ENCODE measurements at regions not wholly inside any gene's neighbourhood (a gene's known extent, or its start where the extent isn't known, plus 50 kb on each side); places are given as distances from the start of the nearest gene placed in this dataset.

- no peaks in the 10 kb centered on the region for H3K27me3 ChIP-seq
- no peak for DNase-seq (ENCODE audit: low read depth in 1 of 2, low spot score in 1 of 2)
- TF ChIP-seq CTCF (IDR thresholded peaks at IDR 0.05; ENCODE audit: low read depth, low read length) = no peak
- H3K4me1 ChIP-seq (ENCODE audit: low read depth) = peaks cover 11% of the 10 kb centered on the region
- peak overlapping the region; percentile 89 for H3K27ac ChIP-seq
- H3K36me3 ChIP-seq = no peaks in the 10 kb centered on the region
- H3K4me3 ChIP-seq = peak overlapping the region; percentile 42
- peaks cover 3% of the 10 kb centered on the region for H3K9me3 ChIP-seq (ENCODE audit: low read depth)
These were observed 211.5 kb upstream of the MID1 start for GRCh38 chrX:10831716-10832502.

- Histone ChIP-seq H3K4me1 (ENCODE audit: low read depth) (peaks cover 11% of the 10 kb centered on the region), H3K27me3 (no peaks in the 10 kb centered on the region), H3K4me3 (peak overlapping the region; percentile 42), H3K36me3 (no peaks in the 10 kb centered on the region), H3K9me3 (ENCODE audit: low read depth) (peaks cover 3% of the 10 kb centered on the region), H3K27ac (peak overlapping the region; percentile 89)
- no peak for TF ChIP-seq CTCF (IDR thresholded peaks at IDR 0.05; ENCODE audit: low read depth, low read length)
- peak; percentile 24 to 73 for DNase-seq (ENCODE audit: low read depth in 1 of 2, low spot score in 1 of 2)
These were observed 213.1 kb upstream of the MID1 start for GRCh38 chrX:10833299-10834169.

GRCh38 chrX:10841579-10841978 lies 221.2 kb upstream of the MID1 start:
- TF ChIP-seq CTCF (IDR thresholded peaks at IDR 0.05; ENCODE audit: low read depth, low read length) = no peak
- Histone ChIP-seq H3K4me3 (no peak overlapping the region), H3K36me3 (no peaks in the 10 kb centered on the region), H3K27ac (no peak overlapping the region), H3K27me3 (no peaks in the 10 kb centered on the region), H3K9me3 (ENCODE audit: low read depth) (peaks cover 3% of the 10 kb centered on the region), H3K4me1 (ENCODE audit: low read depth) (peaks cover 17% of the 10 kb centered on the region)
- DNase-seq (ENCODE audit: low read depth in 1 of 2, low spot score in 1 of 2) = peak in 1 of 2 donors; percentile 69

GRCh38 chrX:10842646-10843045 lies 222.3 kb upstream of the MID1 start:
- no peak for TF ChIP-seq CTCF (IDR thresholded peaks at IDR 0.05; ENCODE audit: low read depth, low read length)
- Histone ChIP-seq H3K27ac (no peak overlapping the region), H3K4me3 (no peak overlapping the region), H3K4me1 (ENCODE audit: low read depth) (peaks cover 17% of the 10 kb centered on the region), H3K36me3 (no peaks in the 10 kb centered on the region), H3K9me3 (ENCODE audit: low read depth) (peaks cover 3% of the 10 kb centered on the region), H3K27me3 (no peaks in the 10 kb centered on the region)
- DNase-seq (ENCODE audit: low read depth in 1 of 2, low spot score in 1 of 2) = no peak

GRCh38 chrX:10847333-10847732 lies 226.9 kb upstream of the MID1 start:
- H3K4me3 ChIP-seq = no peak overlapping the region
- no peaks in the 10 kb centered on the region for H3K27me3 ChIP-seq
- H3K9me3 ChIP-seq (ENCODE audit: low read depth) = no peaks in the 10 kb centered on the region
- H3K4me1 ChIP-seq (ENCODE audit: low read depth) = peaks cover 7% of the 10 kb centered on the region
- H3K36me3 ChIP-seq = no peaks in the 10 kb centered on the region
- no peak for TF ChIP-seq CTCF (IDR thresholded peaks at IDR 0.05; ENCODE audit: low read depth, low read length)
- H3K27ac ChIP-seq = no peak overlapping the region
- no peak for DNase-seq (ENCODE audit: low read depth in 1 of 2, low spot score in 1 of 2)

All from cardiac muscle cell (in vitro differentiated cells and primary cell).